SK-N-MC (cell line): ENCODE measurements at regions not wholly inside any gene's neighbourhood (a gene's known extent, or its start where the extent isn't known, plus 50 kb on each side); places are given as distances from the start of the nearest gene placed in this dataset.

ENCODE experiments used
- EZH2 ChIP-seq: fragments of 200-600 bp; sonication (generic); IDR thresholded peaks from one replicate; pipeline ENCODE4 v1.6.1; 2017; ENCODE audit warnings: antibody characterized with exemption
- FOXP2 ChIP-seq: optimal IDR thresholded peaks from 2 replicates; pipeline ENCODE3; 2011; ENCODE audit warnings: mild to moderate bottlenecking, moderate library complexity; ENCODE audit not compliant: insufficient read depth; ENCODE audit errors: extremely low read length, control extremely low read depth
- POLR2AphosphoS5 ChIP-seq: IDR thresholded peaks from 2 replicates; pipeline ENCODE4 v1.6.1; 2012; ENCODE audit warnings: mild to moderate bottlenecking, low read depth, low read length, borderline replicate concordance

GRCh38 chr4:176438401-176438800 is 118.6 kb downstream of the SPCS3 start:
- TF ChIP-seq EZH2 (no peak), POLR2AphosphoS5 (no peak), FOXP2 (no peak)
